ENCODE measurements at regions not wholly inside any gene's neighbourhood (a gene's known extent, or its start where the extent isn't known, plus 50 kb on each side); places are given as distances from the start of the nearest gene placed in this dataset.
"Not testable (repeated sequence)": the region's sequence is repeated elsewhere in the genome, so short reads cannot be mapped to it uniquely, and the experiment has no call there.

DNA sequence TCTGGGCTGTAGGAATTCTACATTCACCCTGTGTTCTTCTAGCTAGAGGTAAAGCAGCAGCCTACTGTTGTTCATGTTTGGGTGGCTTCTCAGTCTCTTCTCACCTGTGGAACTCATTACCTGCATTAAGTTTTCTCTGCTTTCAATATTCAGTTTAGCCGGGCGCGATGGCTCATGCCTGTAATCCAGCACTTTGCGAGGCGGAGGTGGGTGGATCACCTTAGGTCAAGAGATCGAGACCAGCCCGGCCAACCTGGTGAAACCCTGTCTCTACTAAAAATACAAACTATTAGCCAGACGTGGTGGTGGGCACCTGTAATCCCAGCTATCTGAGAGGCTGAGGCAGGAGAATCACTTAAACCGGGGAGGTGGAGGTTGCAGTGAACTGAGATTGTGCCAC is 139.8 kb upstream of the UBE2E3 start:
- no peak for DNase-seq

DNA sequence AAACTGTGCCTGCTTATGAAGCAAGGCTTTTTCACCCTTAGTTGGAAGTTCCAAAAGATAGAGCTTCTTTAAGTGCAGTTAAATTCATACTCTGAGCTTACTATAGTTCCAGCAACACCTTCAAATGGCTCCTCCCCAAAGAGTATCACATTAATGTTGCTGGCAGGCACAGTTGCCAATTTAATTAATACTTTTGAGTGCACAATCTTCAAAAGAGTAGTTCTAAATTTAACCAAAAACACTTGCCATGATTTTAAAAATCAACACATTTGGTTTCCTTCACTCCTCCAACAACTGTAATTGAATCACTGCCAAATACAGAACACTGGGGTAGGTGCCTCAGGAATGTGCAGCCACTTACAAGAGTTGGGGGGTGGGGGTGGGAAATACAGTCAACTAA is 150.6 kb upstream of the UBE2E3 start:
- no peak for DNase-seq

DNA sequence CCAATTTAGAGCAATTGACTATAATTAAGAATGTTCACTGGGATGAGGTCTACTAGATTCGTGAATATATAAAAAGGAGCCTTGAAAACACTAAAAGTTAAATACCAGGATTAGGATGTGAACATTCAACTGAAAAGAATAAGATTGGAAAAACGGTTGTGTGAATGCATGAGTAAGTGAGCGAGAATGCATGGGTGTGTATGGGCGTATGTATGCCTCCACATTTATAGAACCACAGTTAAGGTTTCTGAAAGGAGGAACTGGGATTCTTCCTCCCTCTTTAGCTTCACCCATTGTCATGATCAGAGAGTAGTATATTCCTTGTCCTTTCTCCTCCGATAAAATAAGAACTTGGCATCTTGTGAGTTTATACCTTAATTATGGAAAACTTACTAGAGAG is 151.1 kb upstream of the UBE2E3 start:
- no peak for DNase-seq

DNA sequence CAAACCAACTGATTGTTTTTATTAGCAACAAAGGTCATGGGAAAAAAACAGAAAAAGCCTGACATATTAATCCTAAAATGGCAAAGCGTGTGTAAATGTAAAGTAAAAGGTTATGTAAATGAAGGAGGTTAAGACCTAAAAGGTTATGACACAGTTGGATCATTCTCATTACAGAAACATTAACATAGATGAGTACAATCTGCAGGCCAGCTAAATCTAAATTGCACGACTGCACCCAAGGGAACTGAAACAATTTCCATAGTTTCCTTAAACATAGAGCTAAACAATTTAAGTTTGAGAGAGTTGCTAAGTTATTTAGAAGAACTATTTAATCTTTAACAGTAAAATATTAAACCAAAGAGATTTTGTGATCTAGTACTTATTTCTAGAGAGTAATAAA is 151.6 kb upstream of the UBE2E3 start:
- no peak for DNase-seq

DNA sequence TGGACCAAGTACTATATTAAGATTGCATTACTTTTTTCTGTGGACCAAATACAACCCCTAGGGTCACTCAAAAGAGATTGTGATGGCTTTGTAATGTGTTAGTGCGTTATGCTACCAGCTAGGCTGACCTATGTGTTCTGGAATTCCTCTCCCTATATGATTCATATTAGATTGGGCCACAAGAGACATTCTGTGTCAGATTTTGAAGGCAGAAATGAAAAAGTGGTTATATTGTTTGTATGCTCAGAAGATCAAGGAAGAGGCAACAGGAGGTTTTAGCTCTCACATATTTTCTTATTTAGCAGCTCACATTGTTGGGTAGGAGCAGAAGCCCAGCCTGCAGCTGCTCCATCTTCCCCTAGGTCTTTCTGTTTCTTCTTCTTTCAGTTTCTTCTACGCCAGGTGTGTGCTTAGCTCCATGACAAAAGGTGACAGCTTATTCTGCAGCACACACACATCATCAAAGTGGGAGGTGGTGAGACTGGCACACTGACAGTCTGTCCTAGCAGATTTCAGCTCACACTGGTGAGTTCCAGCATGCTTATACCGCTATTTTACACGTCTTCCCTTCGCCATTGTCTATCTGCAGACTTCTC is 156.8 kb upstream of the UBE2E3 start:
- DNase-seq = no peak

DNA sequence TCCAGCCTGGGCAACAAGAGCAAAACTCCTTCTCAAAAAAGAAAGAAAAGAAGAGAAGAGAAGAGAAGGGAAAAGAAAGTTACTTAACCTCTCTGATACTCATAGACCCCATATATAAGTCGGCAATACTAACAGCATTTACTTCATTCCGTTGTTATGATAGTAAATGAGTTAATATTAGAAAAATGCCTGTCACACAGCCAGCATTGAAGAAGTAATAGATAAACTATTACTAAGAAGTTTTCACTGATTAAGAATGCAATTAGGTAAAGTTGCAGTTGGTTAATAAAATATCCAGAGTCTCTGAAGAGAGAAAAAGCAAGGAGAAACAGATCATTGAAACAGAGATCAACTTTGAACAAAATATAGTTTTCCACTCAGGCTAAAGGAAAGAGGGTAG is 161.3 kb upstream of the UBE2E3 start:
- DNase-seq = no peak

DNA sequence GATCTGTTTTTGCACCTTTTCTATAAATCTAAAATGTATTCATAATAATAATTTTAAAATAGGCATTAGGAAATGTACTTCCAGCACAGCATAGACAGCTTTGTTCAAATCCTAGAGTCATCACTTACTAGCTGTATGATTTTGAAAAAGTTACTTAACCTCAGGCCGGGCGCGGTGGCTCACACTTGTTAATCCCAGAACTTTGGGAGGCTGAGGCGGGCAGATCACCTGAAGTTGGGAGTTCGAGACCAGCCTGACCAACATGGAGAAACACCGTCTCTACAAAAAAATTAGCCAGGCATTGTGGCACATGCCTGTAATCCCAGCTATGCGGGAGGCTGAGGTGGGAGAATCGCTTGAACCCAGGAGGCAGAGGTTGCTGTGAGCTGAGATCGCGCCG is 161.7 kb upstream of the UBE2E3 start:
- DNase-seq = not testable (repeated sequence)

DNA sequence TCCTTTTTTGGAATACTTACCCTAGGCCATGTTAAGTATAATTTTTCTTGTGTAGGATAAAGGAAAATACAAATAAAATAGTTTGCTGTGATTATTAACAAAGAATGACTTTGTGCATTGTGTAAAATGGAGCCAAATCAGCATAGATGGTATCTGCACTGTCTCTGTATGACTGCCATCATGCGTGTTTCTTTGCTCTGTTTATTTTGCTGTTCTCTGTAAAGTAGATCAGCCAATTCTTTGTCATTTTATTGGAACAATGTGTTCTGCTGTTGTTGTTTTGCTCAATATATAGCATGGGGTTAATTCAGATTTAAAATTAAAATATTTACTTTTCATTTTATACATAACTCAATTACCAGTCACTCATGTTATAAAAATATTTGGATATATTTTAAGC is 181.3 kb upstream of the UBE2E3 start:
- DNase-seq = no peak

DNA sequence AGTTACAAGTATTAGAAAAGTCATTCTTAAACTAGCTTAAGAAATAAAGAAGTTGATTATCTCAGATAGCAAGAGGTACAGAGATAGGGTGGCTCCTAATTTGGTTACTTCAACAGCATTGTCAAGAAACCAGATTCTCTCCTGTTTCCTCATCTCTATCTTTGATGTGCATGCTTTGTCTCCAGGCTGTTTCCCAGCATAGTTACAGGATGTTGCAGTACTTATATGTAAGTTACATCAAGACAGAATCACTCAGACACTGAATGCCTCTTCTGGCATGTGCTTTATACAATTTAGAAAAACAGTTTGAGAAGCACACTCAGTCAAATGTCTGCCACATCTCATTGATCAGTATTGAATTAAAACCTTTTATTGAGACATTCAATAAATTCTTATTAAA is 189.5 kb upstream of the UBE2E3 start:
- no peak for DNase-seq

DNA sequence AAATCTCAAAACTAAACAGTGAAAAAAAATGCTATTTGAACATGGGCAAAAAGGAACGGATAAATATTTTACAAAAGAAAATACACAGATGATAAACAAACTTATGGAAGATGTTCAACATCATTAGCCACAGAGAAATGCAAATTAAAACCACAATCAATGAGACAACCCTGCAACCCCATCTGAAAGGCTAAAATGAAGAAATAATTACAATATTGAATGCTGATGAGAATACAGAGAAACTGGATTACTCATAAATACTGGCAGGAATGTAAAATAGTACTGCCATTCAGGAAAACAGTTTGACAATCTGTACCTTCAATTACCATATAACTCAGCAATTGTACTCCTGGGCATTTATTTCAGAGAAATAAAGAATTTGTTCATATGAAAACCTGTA is 193.1 kb upstream of the UBE2E3 start:
- no peak for DNase-seq

DNA sequence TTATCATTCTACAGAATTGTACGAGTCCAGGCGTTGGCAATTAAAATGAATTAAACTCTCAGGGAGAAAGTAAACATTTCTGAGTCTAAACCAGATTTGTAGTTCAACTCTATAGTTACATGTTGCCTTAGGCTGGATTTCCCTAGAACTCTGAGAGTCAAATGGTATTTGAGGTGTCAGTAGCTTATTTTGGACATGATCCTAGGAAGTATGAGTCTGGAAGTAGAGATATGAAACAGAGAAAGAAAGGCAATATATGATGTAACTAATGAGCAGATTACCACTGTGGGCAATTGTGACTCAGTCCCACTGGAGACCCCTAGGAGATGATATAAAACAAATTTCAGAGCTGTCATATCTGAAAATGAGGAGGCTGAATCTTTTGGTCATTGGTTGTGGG is 199.1 kb upstream of the UBE2E3 start:
- no peak for DNase-seq

DNA sequence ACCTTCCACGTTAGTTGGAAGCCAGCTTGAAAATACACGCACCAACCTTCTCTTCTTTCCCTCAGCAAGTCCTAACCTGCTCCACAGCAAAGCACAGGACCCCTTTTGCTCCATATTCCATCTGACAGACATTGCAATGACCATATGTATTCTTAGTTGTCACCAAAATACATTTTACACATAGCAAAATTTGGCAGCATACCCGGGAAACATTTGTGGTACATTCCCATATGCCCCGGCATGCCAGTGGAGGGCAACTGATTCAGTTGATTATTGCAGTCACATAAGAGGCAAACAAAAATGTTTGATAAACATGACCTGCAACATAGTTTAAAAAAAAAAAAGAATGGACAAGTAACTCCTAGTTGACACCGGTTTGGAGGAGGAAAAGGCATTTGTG is 202.1 kb upstream of the UBE2E3 start:
- DNase-seq = no peak

DNA sequence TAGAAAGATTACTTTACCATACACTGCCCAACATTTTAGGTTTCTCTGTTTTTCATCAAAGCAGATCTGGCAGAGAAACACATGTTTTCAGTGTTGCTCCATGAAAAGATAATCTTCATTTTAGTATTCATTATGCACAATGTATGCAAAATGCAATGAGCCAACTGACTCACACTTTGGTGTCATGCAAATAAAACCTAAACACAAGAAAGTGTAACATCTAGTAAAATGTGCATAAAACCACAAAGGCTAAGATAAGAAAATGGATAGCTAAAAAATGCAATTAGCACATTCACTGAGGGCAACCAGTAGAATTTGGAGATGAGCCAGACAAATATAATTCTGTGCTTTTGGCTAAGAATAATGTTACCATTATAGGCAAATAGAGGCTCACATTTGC is 203.5 kb upstream of the UBE2E3 start:
- DNase-seq = peak in 2 of 58 donors; percentile 12 to 20

DNA sequence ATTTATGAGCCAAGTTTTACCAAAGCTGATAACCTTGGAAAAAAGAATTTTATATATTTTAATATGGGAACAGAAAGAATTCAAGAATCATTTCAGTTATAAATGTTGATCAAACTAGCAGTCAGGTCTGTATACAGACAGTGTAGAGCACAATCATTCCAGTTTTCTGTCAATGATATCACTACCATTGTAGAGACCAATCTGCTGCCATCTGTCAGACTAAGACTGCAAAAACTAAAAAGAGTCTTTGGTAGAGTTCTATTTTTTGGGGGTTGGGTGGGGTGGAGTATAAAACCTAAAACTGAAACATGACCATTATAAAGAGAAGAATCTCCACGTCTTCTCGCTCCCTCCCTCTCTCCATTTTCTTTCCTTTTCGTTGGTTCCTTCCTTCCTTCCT is 204.7 kb upstream of the UBE2E3 start:
- no peak for DNase-seq

DNA sequence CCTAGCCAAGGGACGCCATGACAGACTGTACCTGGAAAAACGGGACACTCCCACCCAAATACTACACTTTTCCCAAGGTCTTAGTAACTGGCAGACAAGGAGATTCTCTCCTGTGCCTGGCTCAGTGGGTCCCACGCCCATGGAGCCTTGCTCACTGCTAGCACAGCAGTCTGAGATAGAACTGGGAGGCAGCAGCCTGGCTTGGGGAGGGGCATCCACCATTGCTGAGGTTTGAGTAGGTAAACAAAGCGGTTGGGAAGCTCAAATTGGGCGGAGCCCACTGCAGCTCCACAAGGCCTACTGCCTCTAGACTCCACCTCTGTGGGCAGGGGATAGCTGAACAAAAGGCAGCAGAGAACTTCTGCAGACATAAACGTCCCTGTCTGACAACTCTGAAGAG is 215.1 kb upstream of the UBE2E3 start:
- DNase-seq = not testable (repeated sequence)

DNA sequence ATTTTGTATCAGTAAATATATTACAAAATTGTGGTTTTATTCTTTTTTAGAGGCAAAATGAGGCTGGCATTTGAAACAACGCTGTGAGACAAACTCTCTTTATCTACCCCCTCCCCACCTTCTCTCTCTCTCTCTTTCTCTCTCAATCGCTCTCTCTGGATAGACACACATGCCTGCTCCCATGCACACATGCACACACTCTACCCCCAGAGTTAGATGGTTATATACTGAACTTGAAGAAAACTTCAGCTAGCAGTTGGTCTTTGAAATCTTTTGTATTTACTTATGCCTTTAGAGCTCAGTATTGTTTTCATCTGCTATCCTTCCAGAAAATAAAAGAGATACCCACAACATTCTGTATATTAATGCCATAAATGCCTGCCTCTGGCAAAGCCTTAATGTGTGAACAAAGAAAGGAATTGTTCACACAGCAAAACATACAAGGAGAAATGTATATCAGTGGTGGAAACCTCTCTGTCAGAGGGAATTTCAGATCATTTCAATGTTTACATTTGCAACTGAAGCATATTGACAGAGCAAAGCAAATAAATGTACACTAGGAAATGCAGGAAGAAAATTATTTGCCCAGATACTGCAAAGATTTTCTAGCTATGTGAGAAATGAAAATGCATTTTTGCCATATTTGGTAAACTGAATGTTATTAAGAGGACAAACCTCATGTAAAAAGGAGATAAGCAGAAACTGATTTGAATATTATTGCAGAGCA is 217.0 kb upstream of the UBE2E3 start:
- no peak for DNase-seq

DNA sequence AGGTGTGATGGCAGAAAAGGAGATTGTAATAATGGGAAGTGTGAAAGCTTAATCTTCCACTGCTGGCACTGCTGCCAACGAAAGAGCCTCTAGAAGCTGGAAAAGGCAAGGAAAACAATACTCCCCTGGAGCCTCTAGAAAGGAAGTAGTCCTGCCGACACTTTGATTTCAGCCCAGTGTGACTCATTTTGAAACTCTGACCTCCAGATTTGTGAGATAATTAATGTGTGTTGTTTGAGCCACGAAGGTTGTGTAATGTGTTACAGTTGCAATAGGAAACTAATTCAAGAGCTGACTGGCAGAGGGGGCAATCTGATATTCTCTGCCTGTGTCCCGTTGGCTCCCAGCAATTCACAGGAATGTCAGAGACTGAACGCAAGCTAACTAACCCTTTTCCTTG is 219.2 kb upstream of the UBE2E3 start:
- no peak for DNase-seq

DNA sequence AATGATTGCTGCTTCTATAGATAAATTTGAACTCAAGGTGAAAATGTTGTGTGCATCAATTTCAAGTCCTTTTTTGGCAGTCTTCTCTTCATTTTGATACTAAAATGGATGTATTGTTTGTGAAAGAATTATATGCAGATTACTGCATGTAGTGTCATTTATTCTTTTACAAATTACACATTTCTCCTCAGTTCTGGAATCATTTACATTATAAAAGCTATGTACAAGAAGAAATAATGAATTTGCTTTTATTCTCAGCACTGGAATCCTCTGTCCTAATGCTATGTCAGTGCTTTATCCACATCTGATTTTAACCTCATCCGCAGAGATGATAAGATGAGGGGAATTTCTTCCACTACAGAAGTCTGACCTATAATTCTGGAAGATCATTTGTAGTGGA is 220.8 kb upstream of the UBE2E3 start:
- no peak for DNase-seq

DNA sequence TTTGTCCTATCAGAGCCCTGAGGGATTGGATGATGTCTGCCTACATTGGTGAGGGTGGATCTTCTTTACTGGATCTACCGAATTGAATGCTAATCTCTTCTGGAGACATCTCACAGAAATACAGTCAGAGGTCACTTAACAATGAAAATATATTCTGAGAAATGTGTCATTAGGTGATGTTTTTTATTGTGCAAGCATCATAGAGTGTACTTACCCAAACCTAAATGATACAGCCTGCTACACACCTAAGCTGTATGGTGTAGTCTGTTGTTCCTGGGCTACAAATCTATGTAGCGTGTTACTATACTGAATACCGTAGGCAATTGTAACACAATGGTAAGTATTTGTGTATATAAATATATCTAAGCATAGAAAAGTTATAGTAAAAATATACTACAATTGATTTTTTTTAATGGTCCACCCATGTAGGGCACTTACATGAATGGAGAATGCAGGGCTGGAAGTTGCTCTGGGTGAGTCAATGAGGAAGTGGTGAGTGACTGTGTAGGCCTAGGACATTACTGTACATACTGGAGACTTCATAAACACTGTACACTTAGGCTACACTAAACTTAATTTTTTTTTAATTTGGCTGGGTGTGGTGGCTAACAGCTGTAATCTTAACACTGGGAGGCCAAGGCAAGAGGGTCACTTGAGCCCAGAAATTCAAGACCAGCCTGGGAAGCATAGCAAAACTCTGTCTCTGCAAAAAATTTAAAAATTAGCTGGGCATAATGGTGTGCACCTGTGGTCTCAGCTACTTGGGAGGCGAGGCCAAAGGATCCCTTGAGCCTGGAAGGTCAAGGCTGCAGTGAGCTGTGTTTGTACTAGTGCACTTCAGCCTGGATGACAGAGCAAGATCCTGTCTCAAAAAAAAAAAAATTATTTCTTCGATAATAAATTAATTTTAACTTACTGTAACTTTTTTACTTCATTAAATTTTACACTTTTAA is 226.3 kb upstream of the UBE2E3 start:
- no peak for DNase-seq

DNA sequence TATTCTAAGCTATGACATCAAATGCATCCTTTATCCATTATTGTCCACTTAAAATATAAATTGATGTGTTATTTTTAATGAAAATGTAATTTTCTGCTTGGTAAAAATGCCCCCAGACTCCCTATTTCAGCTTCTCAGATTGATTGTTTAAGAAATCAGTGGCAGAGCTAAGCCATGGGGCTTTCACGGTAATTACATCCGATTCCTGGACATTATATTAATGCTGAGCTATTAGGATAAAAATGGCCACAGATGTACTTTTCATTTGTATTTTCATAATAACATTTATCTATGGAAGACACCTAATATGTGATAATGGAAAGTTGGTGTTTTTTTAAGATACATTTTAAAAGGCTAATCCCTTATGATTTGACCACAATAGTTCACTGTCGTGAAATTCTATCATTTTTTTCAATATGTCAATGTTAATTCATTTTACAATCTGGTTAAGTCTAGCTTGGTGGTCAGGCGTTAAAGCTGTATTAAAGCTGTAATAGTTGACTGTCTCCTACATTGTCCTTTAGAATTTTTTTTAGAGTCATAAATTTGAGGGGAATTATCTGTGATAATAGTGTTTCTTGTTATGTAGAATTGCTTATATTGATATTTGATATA is 229.0 kb upstream of the UBE2E3 start:
- DNase-seq = no peak

DNA sequence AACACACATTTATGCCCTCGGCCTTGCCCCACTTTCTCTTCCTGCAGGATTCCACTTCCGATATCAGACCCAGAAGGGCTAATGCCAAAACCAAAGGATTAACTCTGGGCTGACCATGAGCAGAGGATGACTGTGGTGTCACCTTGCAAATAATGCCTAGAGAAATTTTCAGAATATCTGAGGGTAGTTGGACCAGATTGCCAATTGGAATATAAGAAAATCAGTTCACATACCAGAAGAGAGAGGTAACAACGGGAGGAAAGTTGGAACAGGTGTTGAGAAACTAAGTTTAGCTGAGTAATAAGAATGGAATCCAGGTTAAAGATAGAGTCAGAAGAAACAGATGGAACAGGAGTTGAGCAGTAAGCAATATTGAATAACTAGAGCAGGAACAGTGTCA is 232.7 kb upstream of the UBE2E3 start:
- DNase-seq = no peak

DNA sequence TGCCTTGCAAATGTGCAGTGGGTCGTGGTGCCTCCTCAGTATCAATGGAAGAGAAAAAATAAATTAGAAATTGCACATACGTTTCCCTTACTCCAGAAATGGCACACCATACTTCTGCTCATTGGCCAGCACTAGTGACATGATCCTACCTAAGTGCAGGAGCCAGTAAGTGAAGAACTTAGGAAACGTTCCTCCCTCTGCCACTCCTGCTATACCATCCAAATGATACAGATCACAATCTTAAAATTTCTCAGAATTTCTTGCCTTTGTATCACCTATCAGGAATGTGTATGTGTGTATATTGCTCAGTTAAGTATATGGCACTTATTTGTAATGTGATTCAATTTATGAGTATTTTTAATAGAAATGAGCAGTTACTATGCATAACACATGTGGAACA is 237.0 kb upstream of the UBE2E3 start:
- DNase-seq = no peak

Measured in anterior cingulate cortex (tissue), 58 donors.